DND-41 (cell line): ENCODE measurements at regions not wholly inside any gene's neighbourhood (a gene's known extent, or its start where the extent isn't known, plus 50 kb on each side); places are given as distances from the start of the nearest gene placed in this dataset.

Experiments
- EZH2 ChIP-seq: IDR thresholded peaks from 3 replicates; pipeline ENCODE4 v1.6.1; 2012; ENCODE audit warnings: borderline replicate concordance, low read depth, mild to moderate bottlenecking, moderate library complexity, low read length, inconsistent platforms; ENCODE audit not compliant: severe bottlenecking
- TF ChIP-seq, protein P1 (sequence below): IDR thresholded peaks from 2 replicates; pipeline ENCODE4 v1.5.1; 2012; ENCODE audit warnings: borderline replicate concordance, low read length, moderate library complexity, mild to moderate bottlenecking; ENCODE audit not compliant: poor library complexity, severe bottlenecking; ENCODE audit errors: extremely low read depth

GRCh38 chr9:108486831-108487230 is 369.0 kb downstream of the ACTL7B start:
- TF ChIP-seq, protein P1, sequence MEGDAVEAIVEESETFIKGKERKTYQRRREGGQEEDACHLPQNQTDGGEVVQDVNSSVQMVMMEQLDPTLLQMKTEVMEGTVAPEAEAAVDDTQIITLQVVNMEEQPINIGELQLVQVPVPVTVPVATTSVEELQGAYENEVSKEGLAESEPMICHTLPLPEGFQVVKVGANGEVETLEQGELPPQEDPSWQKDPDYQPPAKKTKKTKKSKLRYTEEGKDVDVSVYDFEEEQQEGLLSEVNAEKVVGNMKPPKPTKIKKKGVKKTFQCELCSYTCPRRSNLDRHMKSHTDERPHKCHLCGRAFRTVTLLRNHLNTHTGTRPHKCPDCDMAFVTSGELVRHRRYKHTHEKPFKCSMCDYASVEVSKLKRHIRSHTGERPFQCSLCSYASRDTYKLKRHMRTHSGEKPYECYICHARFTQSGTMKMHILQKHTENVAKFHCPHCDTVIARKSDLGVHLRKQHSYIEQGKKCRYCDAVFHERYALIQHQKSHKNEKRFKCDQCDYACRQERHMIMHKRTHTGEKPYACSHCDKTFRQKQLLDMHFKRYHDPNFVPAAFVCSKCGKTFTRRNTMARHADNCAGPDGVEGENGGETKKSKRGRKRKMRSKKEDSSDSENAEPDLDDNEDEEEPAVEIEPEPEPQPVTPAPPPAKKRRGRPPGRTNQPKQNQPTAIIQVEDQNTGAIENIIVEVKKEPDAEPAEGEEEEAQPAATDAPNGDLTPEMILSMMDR = no peak
- TF ChIP-seq EZH2 = no peak
